DMS153 treated with DMSO at 0.1 percent for 48 hours (cell line): ENCODE measurements at regions not wholly inside any gene's neighbourhood (a gene's known extent, or its start where the extent isn't known, plus 50 kb on each side); places are given as distances from the start of the nearest gene placed in this dataset.

Source experiments
- DNase-seq: peaks from one replicate; lab custom pipeline; 2025; ENCODE audit not compliant: unreplicated experiment; lab: John Stamatoyannopoulos, UW

DNA sequence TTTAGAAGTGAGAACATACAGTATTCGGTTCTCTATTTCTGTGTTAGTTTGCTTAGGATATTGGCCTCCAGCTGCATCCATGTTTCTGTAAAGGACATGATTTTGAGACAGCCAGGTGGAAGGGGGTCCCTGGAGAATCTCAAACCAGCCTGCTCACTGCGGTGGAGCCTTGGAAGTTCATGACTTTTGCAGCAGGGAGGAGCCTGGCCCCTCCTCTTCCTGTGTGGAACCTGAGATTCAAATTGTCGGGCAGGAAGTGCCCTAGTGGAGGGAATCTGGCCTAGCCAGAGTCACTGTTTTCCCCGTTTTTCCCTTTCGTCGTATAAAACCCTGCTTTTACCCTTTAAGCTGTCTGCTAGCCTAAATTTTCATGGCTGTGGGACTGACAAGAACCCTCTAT is 762.6 kb downstream of the PCDH18 start:
- DNase-seq: no peak

DNA sequence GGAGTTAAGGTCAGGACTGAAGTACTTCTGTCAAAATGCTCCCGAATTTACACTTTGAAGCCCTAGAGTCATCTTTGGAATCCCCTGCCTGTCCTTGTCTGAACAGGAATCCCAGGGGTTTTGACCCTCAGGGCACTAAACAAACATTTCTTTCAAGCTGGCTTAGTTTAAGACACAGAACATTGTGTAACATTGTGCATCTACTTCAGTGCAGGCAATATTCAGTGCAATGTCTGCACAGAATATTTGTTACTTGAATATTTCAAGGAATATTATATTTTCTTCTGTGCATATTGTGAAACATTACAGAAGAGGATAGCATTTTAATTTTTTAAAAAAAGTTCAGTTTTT is 763.4 kb downstream of the PCDH18 start:
- DNase-seq: no peak

DNA sequence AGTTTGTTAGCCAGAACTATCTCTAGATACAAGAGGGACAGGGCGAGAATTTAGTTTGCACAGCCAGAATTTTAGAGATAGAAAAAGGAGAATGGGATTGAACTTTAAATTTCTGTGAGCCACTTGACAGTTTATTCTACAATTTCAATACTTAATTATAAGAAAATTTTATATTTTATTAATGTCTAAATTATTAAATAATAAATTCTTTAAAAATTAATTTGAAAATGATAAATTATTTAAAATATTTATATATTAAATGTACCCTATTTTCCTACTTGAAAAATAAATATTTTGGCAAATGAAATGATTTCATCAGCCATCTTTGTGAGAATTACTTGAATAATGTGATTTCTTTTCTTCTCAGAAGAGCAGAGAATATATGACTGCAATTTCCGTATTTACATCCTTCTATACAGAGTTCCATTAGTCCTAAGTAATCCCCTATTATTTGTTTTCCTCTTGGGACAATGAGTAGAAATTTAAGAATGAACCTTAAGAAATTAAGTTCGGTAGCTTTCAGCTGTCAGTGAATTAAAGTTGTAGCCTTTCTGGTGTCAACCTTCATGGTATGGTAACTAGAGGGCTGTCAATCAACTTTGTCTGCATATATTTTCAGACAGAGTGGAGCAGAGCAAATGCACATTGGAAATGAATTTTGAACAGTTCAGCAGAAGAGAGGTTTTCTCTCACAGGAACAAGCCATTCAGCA is 763.9 kb downstream of the PCDH18 start:
- no peak for DNase-seq

DNA sequence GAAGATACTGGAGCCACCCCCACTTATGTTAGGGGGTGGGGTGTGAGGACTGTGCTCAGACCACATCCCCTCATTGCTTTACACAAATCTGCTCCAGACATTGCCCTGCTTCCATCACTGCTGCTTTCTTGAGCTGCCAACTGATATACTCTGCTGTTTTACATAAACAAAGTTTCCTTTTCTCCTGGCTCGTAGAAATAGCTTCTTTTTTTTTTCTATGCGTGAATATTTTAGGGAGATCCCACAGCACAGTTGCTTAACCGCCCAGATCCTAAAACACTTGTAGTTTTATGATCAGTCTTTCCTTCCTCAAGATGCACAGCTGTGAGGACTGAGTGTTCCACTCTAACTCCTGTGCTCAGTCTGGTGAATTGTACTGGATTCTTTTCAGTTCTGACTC is 768.4 kb downstream of the PCDH18 start:
- no peak for DNase-seq

DNA sequence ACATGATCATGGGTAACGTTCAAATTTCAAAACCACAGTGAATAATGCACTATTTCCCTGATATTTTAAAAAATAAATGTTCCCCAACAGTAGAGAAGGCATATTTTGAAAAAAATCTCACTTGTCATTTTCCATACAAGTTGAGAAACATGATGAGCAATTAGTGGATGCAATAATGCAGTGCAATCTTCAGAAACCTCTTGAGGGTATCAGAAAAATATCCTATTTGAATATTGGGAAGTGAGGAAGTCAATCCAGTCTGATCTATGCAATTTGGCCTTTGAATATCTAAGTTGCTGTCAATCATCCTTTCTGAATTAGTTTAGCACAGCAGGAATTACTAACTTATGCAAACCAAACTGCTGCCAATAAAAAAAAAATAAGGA is 776.8 kb downstream of the PCDH18 start:
- no peak for DNase-seq

DNA sequence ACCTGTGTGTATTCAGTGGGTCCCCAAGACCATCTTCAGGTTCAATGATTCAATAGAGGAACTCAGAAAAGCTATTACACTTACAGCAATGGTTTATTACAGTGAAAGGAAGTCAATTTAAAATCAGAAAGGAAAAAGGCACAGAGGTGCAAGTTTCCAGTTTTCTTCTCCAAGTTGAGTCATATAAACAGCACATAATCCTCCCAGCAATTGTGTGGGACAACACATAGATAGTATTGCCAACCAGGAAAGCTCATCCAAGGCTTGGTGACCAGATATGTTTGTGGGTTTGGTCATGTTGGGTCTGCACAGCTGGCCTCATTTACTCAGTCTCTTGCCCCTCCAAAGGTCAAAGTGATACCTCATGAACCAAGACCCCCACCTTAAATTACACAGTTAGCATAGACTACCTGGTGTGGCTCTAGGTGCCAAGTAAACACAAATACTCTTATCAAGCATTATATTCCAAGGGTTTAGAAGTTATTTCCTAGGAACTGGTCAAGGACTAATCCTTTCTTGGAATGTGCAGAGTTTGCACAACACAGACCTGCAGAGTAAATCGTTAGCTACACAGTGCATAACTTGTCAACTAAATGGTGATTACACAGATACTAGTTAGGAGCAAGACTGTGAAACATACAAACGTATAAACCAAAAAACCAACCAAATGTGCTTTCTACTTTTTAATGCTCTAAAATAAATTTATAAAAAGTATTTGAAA is 777.3 kb downstream of the PCDH18 start:
- no peak for DNase-seq

DNA sequence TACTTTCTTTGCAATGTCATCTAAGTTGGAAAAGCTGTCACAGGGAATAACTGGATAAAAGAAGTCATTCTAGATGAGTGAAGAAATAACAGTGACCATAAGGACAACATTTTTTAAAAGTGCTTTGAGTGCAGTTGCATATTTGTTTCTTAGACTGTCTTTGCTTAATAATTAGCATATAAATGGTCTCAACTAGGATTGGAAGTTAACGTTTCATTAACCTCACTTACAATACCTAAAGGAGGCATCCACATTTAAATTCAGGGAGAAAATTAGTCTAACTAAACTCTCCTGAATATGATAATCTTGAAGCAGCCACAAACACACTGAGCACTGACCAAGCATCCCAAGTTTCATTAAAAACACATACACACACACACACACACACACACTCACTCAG is 780.7 kb downstream of the PCDH18 start:
- no peak for DNase-seq

DNA sequence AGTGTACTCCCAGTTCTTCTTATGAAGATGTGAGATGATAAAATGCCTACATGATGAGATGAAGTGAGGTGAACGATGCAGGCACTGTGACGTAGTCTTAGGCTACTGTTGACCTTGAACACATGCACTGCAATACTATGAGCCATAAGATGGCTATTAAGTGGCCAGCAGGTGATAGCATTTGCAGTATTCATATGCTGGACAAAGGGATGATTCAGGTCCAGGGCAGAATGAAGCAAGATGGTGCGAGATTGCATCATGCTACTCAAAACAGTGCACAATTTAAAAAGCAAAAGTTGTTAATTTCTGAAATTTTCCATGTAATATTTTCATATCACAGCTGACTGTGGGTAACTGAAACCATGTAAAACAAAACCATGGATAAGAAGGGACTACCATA is 781.4 kb downstream of the PCDH18 start:
- DNase-seq: no peak

DNA sequence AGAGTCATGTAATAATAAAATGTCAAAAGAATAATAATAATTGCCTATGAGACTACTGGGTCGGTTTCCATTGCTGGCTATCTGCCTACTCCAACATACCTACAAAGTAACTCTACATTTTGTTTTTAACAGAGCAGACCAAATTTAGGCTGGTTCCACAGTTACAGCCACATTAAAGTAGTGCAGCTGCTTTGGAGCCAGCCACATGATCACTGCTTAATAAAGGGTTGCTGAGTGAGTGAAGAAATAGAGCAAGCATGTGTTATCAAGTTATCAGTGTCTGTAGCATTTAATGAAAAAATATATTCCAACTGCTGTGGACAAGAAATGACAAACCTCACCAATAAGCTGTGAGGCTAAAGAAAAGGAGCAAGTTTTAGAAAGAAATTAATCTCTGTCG is 782.3 kb downstream of the PCDH18 start:
- DNase-seq: no peak

DNA sequence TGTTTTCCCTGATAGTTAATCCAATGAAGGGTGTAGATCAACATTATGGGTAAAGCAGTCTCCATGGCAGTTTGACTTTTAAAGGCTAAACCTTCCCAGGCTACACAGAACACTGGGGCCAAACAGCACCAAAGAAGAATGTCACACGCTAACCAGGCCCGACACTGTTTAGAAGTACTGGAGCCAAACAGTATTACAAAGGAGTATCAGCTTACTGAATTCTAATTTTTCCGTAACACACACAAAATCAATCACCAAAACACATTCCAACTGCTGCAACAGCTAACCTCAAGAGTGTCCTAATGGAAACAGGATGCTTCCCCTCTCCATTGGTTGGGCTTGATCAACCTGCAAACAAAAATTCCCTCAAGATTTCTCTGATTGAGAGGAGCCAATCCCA is 783.5 kb downstream of the PCDH18 start:
- no peak for DNase-seq

DNA sequence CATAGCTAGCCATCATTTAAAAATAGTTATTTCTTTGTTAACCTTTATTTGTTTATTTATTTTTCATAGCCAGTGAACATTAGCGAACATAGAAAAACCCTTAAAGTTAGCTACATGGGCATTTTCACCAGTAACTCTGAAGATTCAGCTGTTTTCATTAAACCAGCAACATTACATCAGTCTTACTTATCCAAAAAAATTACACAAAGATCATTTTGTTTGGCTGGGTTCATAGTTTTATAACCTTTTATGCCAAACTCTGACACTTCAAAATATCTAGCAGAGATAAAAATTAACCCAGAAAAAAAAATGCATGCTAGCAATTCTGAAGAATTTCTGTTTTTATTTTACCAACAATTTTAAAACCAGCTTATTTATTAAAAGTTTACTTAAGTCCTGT is 784.1 kb downstream of the PCDH18 start:
- no peak for DNase-seq

DNA sequence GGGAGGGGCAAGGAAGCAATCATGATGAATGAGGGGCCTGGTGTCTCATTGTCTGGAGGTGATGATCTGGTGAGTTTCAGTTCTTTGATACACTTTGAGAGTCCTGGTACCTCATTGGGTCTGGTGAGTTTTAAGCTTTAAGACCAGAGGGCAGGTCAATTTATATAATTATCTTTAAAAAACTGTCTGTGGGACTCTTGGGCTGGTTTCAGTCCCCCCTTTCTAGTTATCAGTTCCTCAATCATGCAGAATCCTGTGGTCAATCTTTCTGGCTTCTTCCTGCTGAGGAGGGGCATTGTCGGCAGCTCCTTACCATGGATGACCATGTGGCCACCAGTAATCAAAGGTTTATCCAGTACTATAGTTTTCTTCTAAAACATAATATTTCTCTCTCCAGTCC is 789.1 kb downstream of the PCDH18 start:
- no peak for DNase-seq

DNA sequence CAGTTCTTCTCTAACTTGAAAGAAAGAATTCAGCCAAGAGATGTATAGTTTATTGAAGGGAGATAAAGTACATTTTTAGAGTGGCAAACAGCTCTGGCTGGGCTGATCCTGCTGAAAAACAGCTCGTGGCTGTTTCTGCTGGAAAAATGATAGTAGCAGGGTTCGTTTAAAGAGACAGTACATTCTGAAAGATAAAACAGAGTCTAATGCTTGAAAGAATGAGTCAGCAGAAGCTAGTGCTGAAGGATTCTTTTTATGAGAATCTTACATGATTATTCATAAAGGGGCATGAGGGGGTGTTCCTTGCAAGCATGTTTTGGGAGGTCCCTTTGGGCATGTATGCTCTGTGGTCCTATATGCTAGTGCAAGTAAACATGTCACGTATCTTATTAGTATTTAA is 790.0 kb downstream of the PCDH18 start:
- no peak for DNase-seq

DNA sequence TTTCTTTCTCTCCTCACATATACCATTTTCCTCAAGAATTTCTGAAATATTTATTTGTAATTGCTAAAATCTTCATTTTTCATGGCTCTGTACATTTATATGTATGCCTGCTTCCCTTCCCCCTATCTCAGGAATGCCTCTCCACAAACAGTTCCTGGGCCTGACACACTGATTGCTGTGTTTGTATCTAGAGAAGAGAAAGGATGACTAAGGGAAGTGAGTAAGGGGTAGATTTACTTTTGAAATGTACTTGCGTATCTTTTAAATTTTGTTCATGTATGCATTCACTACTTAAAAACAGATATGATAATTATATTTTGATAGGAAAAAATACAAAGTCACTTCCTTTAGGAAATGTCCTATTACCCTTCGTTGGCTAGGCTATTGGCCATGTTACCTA is 790.8 kb downstream of the PCDH18 start:
- DNase-seq: no peak

DNA sequence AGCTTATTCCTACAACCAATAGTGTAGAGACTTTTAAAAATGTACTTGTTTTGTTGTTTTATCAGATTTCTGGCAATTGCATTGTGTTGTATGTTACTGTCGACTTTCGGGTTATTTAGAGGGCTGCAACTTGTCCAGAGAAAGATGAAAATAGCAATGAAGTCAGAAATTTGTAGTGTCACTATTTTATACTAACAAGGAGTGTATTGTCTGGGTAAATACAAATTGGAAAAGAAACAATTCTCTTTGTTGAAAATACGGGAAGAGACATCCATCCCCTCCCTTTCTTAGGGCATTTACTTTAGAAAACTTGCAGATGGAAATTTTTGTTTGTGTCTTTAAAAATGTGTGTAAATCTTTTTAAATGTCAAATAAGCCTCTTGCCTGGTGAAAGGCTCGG is 792.0 kb downstream of the PCDH18 start:
- no peak for DNase-seq

DNA sequence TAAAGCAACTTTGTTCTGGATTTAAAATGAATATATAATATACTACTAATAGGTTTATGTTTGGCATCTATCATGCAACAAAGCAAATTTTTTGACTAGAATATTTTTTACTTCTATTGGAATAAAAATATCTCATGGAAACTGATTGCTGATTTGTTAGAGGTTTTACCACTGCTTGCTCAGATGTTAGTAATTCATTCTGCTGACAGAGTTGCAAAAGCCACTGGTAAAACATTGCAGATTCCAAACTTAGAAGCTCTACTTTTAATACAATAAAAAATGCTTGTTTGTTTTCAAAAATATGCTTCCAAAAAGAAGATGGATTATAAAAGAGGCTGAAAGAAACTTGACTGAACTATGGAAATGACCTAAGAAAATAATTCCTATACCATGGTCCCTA is 795.2 kb downstream of the PCDH18 start:
- DNase-seq: no peak

DNA sequence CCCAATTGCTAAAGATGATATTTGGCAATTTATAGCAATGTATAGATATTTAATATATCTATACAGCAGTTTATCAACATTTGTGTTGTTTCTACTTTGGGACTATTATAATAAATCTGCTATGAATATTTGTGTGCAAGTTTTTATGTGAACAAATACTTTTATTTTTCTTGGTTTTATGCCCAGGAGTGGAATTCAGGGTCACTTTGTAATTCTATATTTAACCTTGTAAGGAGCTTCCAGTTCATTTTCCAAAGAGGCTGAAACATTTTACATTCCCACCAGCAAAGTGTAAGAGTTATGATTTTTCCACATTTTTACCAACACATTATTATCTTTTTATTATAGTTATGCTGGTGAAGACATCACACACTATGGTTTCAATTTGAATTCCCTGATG is 801.3 kb downstream of the PCDH18 start:
- DNase-seq: no peak

DNA sequence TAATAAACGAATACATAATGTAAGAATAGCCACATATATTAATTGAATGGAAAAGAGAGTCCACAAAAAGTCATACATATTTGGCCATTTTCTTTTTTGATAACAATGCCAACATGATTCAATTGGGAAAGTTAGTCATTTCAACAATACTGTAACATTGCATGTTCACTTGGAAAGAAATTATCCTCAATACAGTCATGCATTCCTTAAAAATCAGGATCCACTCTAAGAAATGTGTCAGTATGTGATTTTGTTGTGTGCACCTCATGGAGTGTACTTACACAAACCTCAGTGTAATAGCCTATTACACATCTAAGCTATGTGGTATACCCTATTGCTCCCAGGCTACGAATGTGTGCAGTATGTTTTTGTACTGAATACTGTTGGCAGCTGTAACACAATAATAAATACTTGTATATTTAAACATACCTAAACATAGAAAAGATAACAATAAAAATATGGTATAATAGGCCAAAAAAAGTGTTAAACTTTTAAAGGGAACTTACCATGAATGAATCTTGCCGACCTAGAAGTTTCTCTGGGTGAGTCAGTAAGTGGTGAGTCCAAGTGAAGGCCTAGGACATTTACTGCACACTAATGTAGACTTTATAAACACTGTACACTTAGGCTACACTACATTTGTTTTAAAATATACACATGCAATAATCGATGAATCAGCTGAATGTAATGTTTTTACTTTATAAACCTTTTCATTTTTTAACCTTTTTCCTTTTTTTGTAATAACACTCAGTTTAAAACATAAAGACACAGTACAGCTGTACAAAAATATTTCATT is 806.8 kb downstream of the PCDH18 start:
- DNase-seq: no peak

DNA sequence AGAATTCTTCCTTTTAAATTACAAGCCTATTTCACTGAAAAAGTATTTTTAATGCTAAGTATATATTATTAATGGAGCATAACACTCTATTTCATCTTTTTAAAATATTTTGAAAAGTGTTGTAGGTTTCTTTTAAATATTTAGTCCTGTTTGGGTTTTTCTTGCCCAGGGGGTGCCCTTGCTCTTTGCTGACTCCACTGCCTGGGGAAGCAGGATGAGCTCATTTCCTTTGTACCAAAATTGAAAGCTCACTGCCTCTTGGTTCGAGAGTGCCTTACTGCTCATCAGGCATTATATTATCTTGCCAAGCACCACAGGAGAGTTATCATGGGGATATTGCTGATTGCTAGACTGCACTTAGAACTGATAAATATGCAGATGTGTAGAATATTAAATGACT is 819.2 kb downstream of the PCDH18 start:
- no peak for DNase-seq

DNA sequence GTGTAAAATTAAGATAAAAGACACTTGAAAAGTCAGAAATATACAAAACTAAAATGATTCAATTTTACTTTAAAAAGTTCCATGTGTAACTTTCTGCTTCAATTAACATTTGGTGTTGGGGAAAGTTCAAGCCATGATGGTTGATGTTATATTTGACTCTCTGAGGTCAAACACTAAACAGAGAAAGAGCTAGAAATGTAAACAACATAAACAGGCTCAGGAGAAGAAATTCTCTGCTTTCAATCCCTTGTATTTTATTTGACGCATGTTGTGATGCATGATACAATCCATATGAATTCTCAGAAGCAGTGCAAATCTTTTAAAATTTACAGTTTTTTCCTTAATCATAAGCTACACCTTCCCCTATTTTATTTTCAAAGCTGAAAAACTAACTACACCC is 822.4 kb downstream of the PCDH18 start:
- DNase-seq: no peak

DNA sequence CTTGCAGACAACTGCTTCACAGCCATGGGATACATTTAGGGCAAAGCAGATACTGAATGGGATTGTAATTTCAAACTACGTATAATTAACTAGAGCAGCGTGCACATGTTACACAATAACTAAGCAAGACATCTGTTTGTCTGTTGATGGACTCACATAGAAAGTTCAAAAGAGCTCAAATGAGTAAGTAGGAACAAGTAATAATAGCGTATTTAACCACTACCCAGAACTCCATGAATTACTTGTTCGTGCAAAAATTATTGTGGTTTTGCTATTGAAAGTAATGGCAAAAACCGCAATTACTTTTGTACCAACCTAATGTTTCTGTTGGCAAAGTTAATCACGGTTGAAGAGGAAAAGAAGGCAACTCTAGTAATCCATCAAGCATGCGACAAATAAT is 825.4 kb downstream of the PCDH18 start:
- no peak for DNase-seq

DNA sequence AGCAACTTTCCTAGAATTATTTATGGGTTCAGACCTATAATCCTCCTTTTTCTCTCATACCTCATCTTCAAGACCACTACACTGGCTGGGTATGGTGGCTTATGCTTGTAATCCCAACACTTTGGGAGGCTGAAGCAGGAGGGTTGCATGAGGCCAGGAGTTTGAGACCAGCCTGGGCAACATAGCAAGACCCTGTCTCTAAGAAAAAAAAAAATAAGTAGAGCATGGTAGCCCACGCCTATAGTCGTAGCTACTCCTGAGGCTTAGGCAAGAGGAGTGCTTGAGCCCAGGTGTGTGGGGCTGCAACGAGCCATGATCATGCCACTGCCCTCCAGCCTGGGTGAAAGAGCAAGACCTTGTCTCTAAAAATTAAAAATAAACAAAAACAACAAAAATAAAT is 832.4 kb downstream of the PCDH18 start:
- DNase-seq: no peak
